ENCODE measurements at regions not wholly inside any gene's neighbourhood (a gene's known extent, or its start where the extent isn't known, plus 50 kb on each side); places are given as distances from the start of the nearest gene placed in this dataset.
"Not testable (repeated sequence)": the region's sequence is repeated elsewhere in the genome, so short reads cannot be mapped to it uniquely, and the experiment has no call there.

- in situ Hi-C loops (cut with MboI); CTCF ChIA-PET (ENCODE audit: low intra/inter-chr PET ratio); H3K9ac ChIP-seq (ENCODE audit: insufficient read depth in 1 of 2, low read depth in 2 of 2, low read length in 2 of 2); H3K27me3 ChIP-seq (ENCODE audit: control insufficient read depth in 2 of 2, insufficient read depth in 2 of 2, low read length in 2 of 2); H4K20me1 ChIP-seq (replicated peaks; ENCODE audit: control insufficient read depth, insufficient read depth, low read length); H3K9me3 ChIP-seq (replicated peaks; ENCODE audit: control insufficient read depth, insufficient read depth, low read depth, low read length); H3K4me3 ChIP-seq; DNase-seq (ENCODE audit: extremely low read depth in 1 of 4, low spot score in 3 of 4); H3K36me3 ChIP-seq (ENCODE audit: control insufficient read depth, insufficient read depth, low read length); POLR2A ChIA-PET; BruUV-seq (replicated peaks); H2AFZ ChIP-seq (ENCODE audit: low read depth, low read length); H3K4me2 ChIP-seq (ENCODE audit: insufficient read depth, low read length); H3K9me1 ChIP-seq (ENCODE audit: control insufficient read depth, insufficient read depth, low read length); H3K4me1 ChIP-seq (replicated peaks in 1 of 2; ENCODE audit: control insufficient read depth in 2 of 2, insufficient read depth in 2 of 2, low read length in 2 of 2); intact Hi-C loops (cut with micrococcal nuclease); H3K79me2 ChIP-seq (ENCODE audit: control insufficient read depth, insufficient read depth, low read length); ATAC-seq; FAIRE-seq; H3K27ac ChIP-seq (ENCODE audit: extremely low read depth, low read depth, low read length): not testable (repeated sequence)
- 49% methylated on average over 2 of the region's 2 CpGs for WGBS (ENCODE audit: insufficient coverage, low coverage, missing lambda C conversion rate)
- TF ChIP-seq, protein P1, sequence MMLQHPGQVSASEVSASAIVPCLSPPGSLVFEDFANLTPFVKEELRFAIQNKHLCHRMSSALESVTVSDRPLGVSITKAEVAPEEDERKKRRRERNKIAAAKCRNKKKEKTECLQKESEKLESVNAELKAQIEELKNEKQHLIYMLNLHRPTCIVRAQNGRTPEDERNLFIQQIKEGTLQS (IDR thresholded peaks at IDR 0.05) = peak; percentile 43; the same call in 1 of the 2 replicates
- TF ChIP-seq, protein P1 (CRISPR knock-in tag; conservative IDR thresholded peaks at IDR 0.05) = not testable (repeated sequence)
- peak; percentile 57; the same call in 1 of the 2 replicates for TF ChIP-seq JUNB (CRISPR knock-in tag; conservative IDR thresholded peaks at IDR 0.05)
Observed at GRCh38 chr15:22651179-22651578, 135.3 kb upstream of the NIPA1 start.

DNA sequence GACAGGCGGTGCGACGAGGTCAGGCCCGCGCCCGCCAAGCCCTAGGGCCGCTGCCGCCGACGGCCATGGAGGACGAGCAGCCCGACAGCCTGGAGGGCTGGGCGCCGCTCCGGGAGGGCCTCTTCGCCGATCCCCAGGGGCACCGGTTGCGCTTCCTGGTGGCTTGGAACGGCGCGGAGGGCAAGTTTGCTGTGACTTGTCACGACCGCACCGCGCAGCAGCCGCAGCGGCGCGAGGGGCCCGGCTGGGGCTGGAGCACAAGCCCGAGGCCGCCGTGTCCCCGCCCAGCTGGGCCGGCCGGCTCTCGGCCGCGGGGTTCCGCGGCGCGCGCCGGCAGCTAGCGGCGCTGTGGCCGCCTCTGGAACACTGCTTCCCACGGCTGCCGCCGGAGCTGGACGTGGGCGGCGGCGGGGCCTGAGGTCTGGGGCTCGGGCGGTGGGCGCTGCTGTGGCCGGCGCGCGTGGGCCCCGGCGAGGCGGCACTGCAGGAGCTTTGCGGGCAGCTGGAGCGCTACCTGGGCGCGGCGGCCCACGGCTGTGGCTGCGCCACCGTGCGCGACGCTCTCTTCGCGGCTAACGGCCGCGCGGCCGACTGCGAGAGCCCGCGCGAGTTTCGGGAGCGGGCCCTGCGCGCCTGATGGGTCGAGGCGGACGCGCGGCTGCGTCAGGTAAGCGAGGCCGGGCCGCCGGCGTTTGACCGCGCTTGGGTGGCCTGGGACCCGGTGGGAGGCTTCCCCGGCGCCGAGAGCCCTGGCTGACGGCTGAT, 122.0 kb upstream of the NIPA1 start:
- DNase-seq (ENCODE audit: extremely low read depth in 1 of 4, low spot score in 3 of 4) = peak; percentile 8 to 52 (median 9)
- H4K20me1 ChIP-seq (replicated peaks; ENCODE audit: control insufficient read depth, insufficient read depth, low read length); H3K36me3 ChIP-seq (ENCODE audit: control insufficient read depth, insufficient read depth, low read length); H3K9me1 ChIP-seq (ENCODE audit: control insufficient read depth, insufficient read depth, low read length); H3K79me2 ChIP-seq (ENCODE audit: control insufficient read depth, insufficient read depth, low read length); intact Hi-C loops (cut with micrococcal nuclease); CTCF ChIA-PET (ENCODE audit: low intra/inter-chr PET ratio); BruUV-seq (replicated peaks); in situ Hi-C loops (cut with MboI); H3K27me3 ChIP-seq (ENCODE audit: control insufficient read depth in 2 of 2, insufficient read depth in 2 of 2, low read length in 2 of 2); FAIRE-seq; H3K4me1 ChIP-seq (replicated peaks in 1 of 2; ENCODE audit: control insufficient read depth in 2 of 2, insufficient read depth in 2 of 2, low read length in 2 of 2); H3K9me3 ChIP-seq (replicated peaks; ENCODE audit: control insufficient read depth, insufficient read depth, low read depth, low read length): not testable (repeated sequence)
- peak overlapping the region; percentile 65 for H3K27ac ChIP-seq (ENCODE audit: extremely low read depth, low read depth, low read length)
- peak; percentile 98 for ATAC-seq
- POLR2A ChIA-PET = interaction anchor here (0.6 kb wide), 2 partner anchors 155 to 360 kb away, joined by 3 read pairs; no protein-coding TSS in a partner anchor
- H2AFZ ChIP-seq (ENCODE audit: low read depth, low read length) = peak overlapping the region; percentile 80
- H3K9ac ChIP-seq (ENCODE audit: insufficient read depth in 1 of 2, low read depth in 2 of 2, low read length in 2 of 2) = peak overlapping the region; percentile 65 to 90
- 1% methylated on average over 15 of the region's 110 CpGs for WGBS (ENCODE audit: insufficient coverage, low coverage, missing lambda C conversion rate)
- H3K4me3 ChIP-seq = peak overlapping the region; percentile 52
- peak overlapping the region; percentile 68; the same call in 1 of the 2 replicates for H3K4me2 ChIP-seq (ENCODE audit: insufficient read depth, low read length)
- TF ChIP-seq GATAD2B (IDR thresholded peaks at IDR 0.05; ENCODE audit: borderline replicate concordance) (peak; percentile 79; the same call in 1 of the 2 replicates), POLR2G (IDR thresholded peaks at IDR 0.05; ENCODE audit: low read depth, low read length) (peak; percentile 77), SAFB (IDR thresholded peaks at IDR 0.05; ENCODE audit: borderline replicate concordance, low read depth, low read length) (0 out of 2 replicates have a peak, but pooled peaks have one; percentile 57), ZFX (CRISPR knock-in tag; IDR thresholded peaks at IDR 0.05) (peak; percentile 73), SIN3B (IDR thresholded peaks at IDR 0.05; ENCODE audit: low read depth) (0 out of 2 replicates have a peak, but pooled peaks have one; percentile 25), UBTF (IDR thresholded peaks at IDR 0.05; ENCODE audit: borderline replicate concordance in 1 of 2, low read depth in 2 of 2, low read length in 2 of 2) (0 out of 4 replicates have a peak, but pooled peaks of 1 of the 2 experiments have one; percentile 17), CTBP1 (IDR thresholded peaks at IDR 0.05; ENCODE audit: borderline replicate concordance) (peak; percentile 68; the same call in 1 of the 2 replicates), CXXC5 (CRISPR knock-in tag; IDR thresholded peaks at IDR 0.05) (peak; percentile 72), NFIC (IDR thresholded peaks at IDR 0.05) (0 out of 2 replicates have a peak, but pooled peaks have one; percentile 6)

Data from K562 (cell line).